Neural crest cell (in vitro differentiated cells): ENCODE measurements at regions not wholly inside any gene's neighbourhood (a gene's known extent, or its start where the extent isn't known, plus 50 kb on each side); places are given as distances from the start of the nearest gene placed in this dataset.

Experiments
- DNase-seq: peaks from one replicate; pipeline ENCODE4 v3.0.0; 2021; ENCODE audit warnings: low read depth, mixed read lengths, low spot score
- H3K27ac Mint-ChIP-seq: one replicate; pipeline ENCODE4 v1.8.0; 2021; ENCODE audit warnings: mild to moderate bottlenecking, mixed read lengths; ENCODE audit not compliant: unreplicated experiment
- H3K27me3 Mint-ChIP-seq: 2 replicates; pipeline ENCODE4 v1.8.0; 2021; ENCODE audit warnings: low read depth, mild to moderate bottlenecking, mixed read lengths
- H3K36me3 Mint-ChIP-seq: 2 replicates; pipeline ENCODE4 v1.8.0; 2021; ENCODE audit warnings: low read depth, mild to moderate bottlenecking, mixed read lengths
- H3K4me1 Mint-ChIP-seq: 2 replicates; pipeline ENCODE4 v1.8.0; 2021; ENCODE audit warnings: mixed read lengths
- H3K4me3 Mint-ChIP-seq: one replicate; pipeline ENCODE4 v1.8.0; 2021; ENCODE audit warnings: mild to moderate bottlenecking, mixed read lengths
- H3K9me3 Mint-ChIP-seq: 2 replicates; pipeline ENCODE4 v1.8.0; 2021; ENCODE audit warnings: mixed read lengths
- CTCF ChIP-seq: fragments of 200-600 bp; sonication (generic); conservative IDR thresholded peaks from 2 replicates; pipeline ENCODE4 v1.5.0; 2021; ENCODE audit warnings: antibody characterized with exemption, mild to moderate bottlenecking

GRCh38 chr14:76551906-76552305 lies 176.0 kb downstream of the ESRRB start:
- Mint-ChIP-seq H3K27ac (no peak overlapping the region), H3K9me3 (no peaks in the 10 kb centered on the region), H3K27me3 (no peaks in the 10 kb centered on the region), H3K36me3 (no peaks in the 10 kb centered on the region), H3K4me3 (no peak overlapping the region), H3K4me1 (peaks cover 9% of the 10 kb centered on the region)
- no peak for DNase-seq
- no peak for TF ChIP-seq CTCF

GRCh38 chr14:76564471-76565422 lies 188.8 kb downstream of the ESRRB start:
- peak overlapping the region; percentile 24 for H3K27ac Mint-ChIP-seq
- TF ChIP-seq CTCF, result no peak
- H3K4me1 Mint-ChIP-seq, result no peaks in the 10 kb centered on the region
- DNase-seq, result no peak
- H3K36me3 Mint-ChIP-seq, result no peaks in the 10 kb centered on the region
- no peak overlapping the region for H3K4me3 Mint-ChIP-seq
- H3K27me3 Mint-ChIP-seq, result peaks cover 2% of the 10 kb centered on the region
- H3K9me3 Mint-ChIP-seq, result peaks cover 4% of the 10 kb centered on the region

DNA sequence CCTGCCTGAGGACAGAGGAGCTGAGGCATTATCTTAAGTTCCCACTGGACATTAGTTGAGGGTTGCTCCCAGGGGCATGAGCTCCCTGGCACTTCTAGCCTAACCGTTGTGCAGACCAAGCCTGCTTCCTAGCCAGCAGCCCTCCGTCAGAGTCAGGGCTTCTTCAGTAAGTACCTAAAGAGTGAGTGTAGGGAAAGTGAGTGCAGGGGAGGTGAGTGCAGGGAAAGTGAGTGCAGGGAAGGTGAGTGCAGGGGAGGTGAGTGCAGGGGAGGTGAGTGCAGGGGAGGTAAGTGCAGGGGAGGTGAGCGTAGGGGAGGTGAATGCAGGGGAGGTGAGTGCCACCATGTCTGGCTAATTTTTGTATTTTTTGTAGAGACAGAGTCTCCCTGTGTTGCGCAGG lies 190.5 kb downstream of the ESRRB start:
- no peak for DNase-seq
- Mint-ChIP-seq H3K36me3 (no peaks in the 10 kb centered on the region), H3K9me3 (peaks cover 4% of the 10 kb centered on the region), H3K4me1 (no peaks in the 10 kb centered on the region), H3K27ac (no peak overlapping the region), H3K4me3 (no peak overlapping the region), H3K27me3 (peaks cover 2% of the 10 kb centered on the region)
- TF ChIP-seq CTCF, result no peak

GRCh38 chr14:76574416-76575095 lies 186.7 kb upstream of the VASH1 start:
- H3K27ac Mint-ChIP-seq, result no peak overlapping the region
- no peaks in the 10 kb centered on the region for H3K36me3 Mint-ChIP-seq
- no peaks in the 10 kb centered on the region for H3K27me3 Mint-ChIP-seq
- no peak for DNase-seq
- no peaks in the 10 kb centered on the region for H3K4me1 Mint-ChIP-seq
- H3K9me3 Mint-ChIP-seq, result peaks cover under 1% of the 10 kb centered on the region
- no peak overlapping the region for H3K4me3 Mint-ChIP-seq
- no peak for TF ChIP-seq CTCF

DNA sequence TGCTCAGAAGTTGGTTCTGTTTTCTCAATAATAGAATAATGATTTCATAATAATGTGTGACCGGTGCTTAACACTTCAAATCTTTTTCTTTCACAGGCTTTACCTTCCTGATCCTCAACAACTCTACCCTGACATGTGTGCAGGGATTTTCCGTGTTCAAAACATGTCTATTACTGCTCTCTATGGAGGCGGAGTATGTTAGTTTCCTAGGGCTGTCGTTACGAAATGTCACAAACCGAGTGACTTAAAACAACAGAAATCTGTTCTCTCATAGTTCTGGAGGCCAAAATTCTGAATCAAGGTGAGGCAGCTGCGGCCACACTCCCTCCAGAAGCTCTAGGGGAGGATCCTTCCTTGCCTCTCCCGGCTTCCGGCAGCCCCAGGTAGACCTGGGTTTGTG lies 186.2 kb upstream of the VASH1 start:
- H3K27me3 Mint-ChIP-seq, result no peaks in the 10 kb centered on the region
- DNase-seq, result no peak
- H3K27ac Mint-ChIP-seq, result no peak overlapping the region
- no peaks in the 10 kb centered on the region for H3K9me3 Mint-ChIP-seq
- H3K4me1 Mint-ChIP-seq, result no peaks in the 10 kb centered on the region
- TF ChIP-seq CTCF, result no peak
- no peaks in the 10 kb centered on the region for H3K36me3 Mint-ChIP-seq
- no peak overlapping the region for H3K4me3 Mint-ChIP-seq
